Amniotic stem cell (primary cell): ENCODE measurements at regions not wholly inside any gene's neighbourhood (a gene's known extent, or its start where the extent isn't known, plus 50 kb on each side); places are given as distances from the start of the nearest gene placed in this dataset.
"Not testable (repeated sequence)": the region's sequence is repeated elsewhere in the genome, so short reads cannot be mapped to it uniquely, and the experiment has no call there.

ENCODE experiments used
- DNase-seq: peaks from one replicate; lab custom pipeline; 2025; lab: John Stamatoyannopoulos, UW

GRCh38 chr16:29294951-29295795 lies 111.3 kb downstream of the NPIPB11 start:
- not testable (repeated sequence) for DNase-seq

DNA sequence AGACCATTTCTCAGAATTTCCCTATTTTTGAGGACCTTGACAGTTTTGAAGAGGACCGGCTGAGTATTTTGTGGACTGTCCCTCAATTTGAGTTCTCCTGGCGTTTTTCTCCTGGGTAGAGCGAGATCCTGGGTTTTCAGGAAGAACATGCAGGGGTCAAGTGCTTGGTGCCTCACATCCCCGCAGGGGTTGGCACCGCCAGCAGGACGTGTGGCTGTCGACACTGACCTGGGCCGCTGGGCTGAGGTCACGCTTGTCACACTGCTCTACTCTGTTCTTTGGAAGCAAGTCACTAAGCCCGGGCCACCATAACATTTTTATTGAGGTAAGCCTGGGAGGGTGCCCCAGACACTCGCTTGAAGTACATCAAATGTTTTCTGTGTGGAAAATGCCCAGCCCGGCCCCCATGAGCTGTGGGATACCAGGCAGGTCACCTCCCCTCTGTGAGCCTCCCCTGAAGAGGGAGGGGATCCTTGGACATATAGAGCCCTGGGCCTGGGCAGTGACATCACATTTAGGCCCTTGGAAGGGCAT lies 112.0 kb downstream of the NPIPB11 start:
- DNase-seq = not testable (repeated sequence)

DNA sequence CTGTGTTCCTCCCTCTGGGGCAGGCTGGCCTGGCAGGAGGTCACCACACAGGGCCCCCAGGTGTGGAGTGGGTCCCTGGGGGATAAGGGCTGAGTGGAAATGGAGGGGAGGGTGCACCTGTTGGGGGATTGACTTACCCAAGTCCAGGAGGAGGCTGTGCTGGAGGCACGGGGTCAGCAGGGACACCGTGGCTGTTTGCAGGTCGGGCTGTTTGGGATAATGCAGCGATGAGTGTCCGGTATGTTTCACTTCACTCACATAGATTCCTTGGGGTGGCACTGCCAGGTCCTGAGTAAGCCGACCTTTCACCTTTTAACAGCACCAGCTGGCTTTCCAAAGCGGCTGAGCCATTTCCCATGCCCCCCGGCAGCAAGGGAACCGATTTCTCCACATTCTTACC lies 113.0 kb downstream of the NPIPB11 start:
- not testable (repeated sequence) for DNase-seq

DNA sequence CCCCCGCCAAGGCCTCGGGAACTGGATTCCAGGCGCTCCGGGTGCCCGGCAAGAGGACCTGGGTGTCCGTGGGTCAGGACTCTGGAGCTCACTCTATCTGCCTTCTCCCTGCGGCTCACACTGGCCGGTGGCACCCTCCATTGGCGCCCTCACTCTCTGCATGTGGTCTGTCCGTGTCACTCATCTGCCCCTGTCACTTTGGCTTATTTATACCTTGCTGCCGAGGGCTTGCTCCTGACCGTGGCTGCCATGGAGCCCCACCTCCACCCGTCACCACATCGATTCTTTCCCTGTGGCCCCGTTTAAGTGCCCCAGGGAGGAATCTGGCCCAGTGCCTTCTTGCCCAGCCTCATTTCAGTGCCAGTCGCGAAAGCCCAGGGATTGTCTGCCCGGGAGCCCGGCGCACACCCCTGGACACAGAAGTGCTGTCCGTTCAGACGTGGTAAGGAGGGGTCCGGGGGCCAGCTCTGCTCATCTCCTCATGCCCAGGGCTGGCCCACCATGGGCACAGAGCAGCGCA lies 113.5 kb downstream of the NPIPB11 start:
- DNase-seq = not testable (repeated sequence)

GRCh38 chr16:29291329-29292271 lies 114.9 kb downstream of the NPIPB11 start:
- DNase-seq = not testable (repeated sequence)

DNA sequence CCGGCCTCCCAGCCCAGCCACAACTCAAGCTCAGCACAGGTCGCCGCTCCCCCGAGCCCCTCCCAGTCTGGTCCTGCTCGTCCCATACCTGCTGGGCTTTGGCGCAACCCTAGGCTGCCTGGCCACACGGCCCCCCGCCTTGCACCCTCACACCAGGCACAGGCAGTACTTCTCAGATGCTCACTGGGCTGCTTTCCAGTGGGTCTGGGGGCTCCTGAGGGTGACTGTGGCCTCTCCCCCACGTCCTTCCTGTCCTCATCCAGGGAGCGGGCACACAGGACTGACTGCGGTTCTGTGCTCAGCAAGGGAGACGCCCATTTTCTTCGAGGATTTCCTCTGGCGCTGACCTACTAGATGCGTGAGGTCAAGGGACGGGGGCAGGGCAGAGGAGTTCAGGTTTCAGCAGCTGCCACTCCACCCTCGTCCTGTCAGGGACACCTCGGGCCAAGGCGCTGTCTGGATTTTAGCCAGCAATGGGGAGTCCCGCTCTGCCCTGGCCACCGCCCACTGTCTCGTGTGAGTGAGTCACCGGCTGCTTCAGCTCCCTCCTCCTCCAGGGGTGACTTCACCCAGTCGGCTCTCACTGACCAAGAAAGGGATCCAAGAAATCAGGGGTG lies 115.8 kb downstream of the NPIPB11 start:
- DNase-seq = peak; percentile 79

DNA sequence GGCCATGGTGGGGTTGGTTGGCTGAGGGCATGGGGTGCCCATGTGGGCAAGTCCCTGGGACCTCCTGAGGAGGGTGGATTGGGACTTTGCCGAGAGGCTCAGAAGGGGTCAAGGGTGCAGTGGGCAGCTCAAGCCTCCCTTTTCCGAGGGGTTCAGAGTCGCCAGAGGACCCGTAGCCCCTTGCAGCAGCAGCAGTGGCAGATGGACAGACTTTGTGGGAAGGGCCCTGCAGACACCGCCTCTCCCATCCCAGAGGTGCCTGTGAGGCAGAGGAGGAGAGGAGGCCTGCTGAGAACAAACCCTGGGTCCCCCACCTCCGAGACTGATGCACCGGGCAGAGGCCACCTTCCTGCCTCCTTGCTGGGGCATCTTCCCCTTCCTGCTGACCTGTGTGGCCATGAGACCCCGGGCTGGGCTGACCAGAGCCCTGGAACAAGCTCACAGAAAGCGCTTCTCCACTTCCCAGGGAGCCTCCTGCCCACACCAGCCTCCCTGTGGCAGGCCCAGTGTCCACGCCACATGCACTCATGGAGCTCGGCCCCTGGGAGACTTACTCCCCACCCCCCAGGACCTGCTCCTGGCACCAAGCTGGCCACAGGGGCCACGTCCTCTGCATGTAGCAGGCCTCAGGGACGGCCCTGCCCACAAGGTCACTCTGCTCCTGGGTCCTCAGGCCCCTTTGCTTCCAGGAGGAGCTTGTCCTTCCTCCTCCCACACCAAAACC lies 116.8 kb downstream of the NPIPB11 start:
- DNase-seq = not testable (repeated sequence)

GRCh38 chr16:29288711-29289474 lies 117.6 kb downstream of the NPIPB11 start:
- DNase-seq = not testable (repeated sequence)

GRCh38 chr16:29287871-29288535 lies 118.5 kb downstream of the NPIPB11 start:
- DNase-seq = not testable (repeated sequence)

- not testable (repeated sequence) for DNase-seq
These were observed 119.3 kb downstream of the NPIPB11 start for GRCh38 chr16:29287246-29287645.

GRCh38 chr16:29286796-29287195 lies 119.7 kb downstream of the NPIPB11 start:
- DNase-seq = not testable (repeated sequence)

DNA sequence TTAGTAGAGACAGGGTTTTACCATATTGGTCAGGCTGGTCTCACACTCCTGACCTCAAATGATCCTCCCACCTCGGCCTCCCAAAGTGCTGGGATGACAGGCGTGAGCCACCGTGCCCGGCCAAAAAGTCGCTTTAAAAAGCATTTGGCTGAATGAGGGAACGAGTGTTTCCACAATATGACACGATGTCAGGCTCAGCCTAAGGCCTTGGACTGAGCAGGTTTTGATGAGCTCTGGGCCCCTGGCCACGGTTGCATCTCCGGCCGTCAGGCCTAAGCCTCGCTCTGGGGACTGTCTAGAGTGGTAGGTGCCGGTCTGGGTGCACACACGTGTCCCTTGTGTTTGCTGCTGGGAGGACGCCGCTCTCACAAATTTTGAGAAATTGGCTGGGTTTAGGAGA lies 120.3 kb downstream of the NPIPB11 start:
- DNase-seq = not testable (repeated sequence)

DNA sequence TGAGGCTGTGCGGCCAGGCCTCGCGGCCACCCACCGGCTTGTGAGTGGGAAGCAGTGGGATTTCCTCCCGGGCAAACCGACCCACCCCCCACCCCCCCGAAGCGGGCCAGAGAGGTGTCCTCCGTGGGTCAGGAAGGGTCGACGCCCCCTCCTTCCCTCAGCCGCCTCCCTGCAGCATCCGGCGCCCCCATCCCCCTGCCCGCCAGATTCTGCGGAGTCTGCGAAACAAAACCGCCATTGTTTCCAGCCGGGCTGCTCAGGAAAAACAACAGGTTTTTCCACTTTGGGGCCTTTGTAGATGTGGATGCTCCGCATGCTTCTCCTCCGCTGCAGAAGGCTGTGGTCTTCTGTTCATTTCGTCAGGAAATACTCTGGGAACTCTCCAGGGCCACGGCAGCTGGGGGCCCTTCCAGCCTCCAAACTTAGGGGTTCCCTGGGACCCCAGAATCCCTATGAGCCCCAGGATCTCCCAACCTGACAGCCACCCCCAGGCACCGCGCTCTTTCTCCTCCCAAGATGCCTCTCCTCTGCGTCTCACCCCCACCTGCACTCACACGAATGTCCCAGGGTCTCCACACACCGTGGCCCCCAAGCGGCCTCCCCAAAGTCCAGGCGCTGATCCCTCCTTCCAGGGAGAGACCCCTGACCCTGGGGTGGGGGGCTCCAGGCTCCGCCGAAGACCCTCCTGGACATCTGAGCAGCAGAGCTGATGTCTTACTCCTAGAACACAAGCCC lies 121.2 kb downstream of the NPIPB11 start:
- not testable (repeated sequence) for DNase-seq

GRCh38 chr16:29284723-29285122 lies 121.8 kb downstream of the NPIPB11 start:
- not testable (repeated sequence) for DNase-seq

- not testable (repeated sequence) for DNase-seq
These were observed 122.4 kb downstream of the NPIPB11 start for GRCh38 chr16:29284159-29284558.

DNA sequence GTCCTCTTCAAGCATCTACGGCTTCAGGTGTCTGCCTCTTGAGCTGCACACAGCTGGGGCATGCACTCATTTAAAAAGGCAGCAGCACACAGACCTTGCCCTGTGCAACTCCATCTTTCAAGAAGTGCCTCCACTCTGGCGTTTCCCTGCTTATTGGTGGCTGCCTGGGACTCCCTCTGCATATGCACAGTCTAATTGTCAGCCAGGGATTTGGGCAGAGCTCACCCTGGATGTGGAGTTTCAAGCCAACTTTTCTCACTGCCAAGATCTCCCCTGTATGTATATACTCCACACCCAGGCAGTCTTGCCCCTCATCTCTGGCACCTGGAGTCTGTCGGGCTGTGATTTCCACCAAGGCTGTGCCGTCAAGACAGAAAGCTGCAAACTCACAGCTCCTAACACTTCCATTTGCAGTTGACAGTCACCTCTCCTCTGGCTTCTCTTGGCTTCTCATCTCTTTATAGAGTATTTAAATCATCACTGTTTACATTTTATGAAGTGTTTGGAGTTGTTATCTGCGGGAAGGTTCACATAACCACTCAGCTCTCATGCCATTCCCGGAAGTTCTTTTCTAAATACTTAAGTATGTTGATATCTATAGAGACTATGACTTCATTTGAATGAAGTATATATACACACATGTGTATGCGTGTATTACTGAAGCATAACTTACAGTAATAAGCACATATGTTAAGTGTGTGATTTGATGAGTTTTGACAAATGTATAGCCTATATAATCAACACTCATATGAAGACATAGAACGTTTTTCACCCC lies 128.2 kb downstream of the NPIPB11 start:
- not testable (repeated sequence) for DNase-seq

DNA sequence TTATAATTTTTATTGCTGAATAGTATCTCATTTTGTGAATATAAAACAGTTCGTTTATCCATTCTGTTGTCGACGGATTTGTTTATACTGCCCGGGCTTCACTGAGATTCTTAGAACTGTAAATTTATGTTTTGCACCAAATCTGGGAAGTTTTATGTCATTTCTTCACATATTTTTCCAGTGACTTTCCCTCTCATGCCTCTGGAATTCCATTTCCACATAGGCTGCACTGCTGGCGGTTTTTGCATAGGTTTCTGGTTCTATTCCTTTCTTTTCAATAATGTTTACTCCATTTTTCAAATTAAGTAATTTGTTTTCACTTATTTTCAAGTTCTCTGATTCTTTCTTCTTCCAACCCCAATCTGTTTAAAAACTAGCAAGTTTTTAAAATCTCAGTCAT lies 130.1 kb downstream of the NPIPB11 start:
- not testable (repeated sequence) for DNase-seq
